SK-N-SH treated with all-trans-retinoic acid at 6 μM for 48 hours (cell line): ENCODE measurements at regions not wholly inside any gene's neighbourhood (a gene's known extent, or its start where the extent isn't known, plus 50 kb on each side); places are given as distances from the start of the nearest gene placed in this dataset.

Experiments
- ATAC-seq: fragments of 200-7000 bp; cut with Tn5 transposase; 3 replicates; pipeline ENCODE4 v1.9.1; 2020; ENCODE audit warnings: mild to moderate bottlenecking, moderate library complexity
- BACH2 ChIP-seq: fragments of 250-450 bp; sonication (Bioruptor Pico); IDR thresholded peaks from 2 replicates; pipeline ENCODE4 v1.9.0; 2021; ENCODE audit warnings: mild to moderate bottlenecking, borderline replicate concordance
- CREB5 ChIP-seq: fragments of 250-450 bp; sonication (Bioruptor Pico); IDR thresholded peaks from 2 replicates; pipeline ENCODE4 v1.5.1; 2020; ENCODE audit warnings: low read depth, mild to moderate bottlenecking, moderate library complexity
- CSDC2 ChIP-seq: fragments of 250-450 bp; sonication (Bioruptor Pico); IDR thresholded peaks from 2 replicates; pipeline ENCODE4 v1.5.0; 2020; ENCODE audit warnings: mild to moderate bottlenecking, moderate library complexity
- CSRNP3 ChIP-seq: fragments of 250-450 bp; sonication (Bioruptor Pico); IDR thresholded peaks from 2 replicates; pipeline ENCODE4 v1.5.1; 2021; ENCODE audit warnings: mild to moderate bottlenecking, moderate library complexity
- ESRRG ChIP-seq: fragments of 250-450 bp; sonication (Bioruptor Pico); IDR thresholded peaks from 2 replicates; pipeline ENCODE4 v1.6.1; 2021; ENCODE audit warnings: mild to moderate bottlenecking
- GLIS3 ChIP-seq: fragments of 250-450 bp; sonication (Bioruptor Pico); IDR thresholded peaks from 2 replicates; pipeline ENCODE4 v1.5.0; 2020; ENCODE audit warnings: mild to moderate bottlenecking, moderate library complexity
- ISL1 ChIP-seq: fragments of 250-450 bp; sonication (Bioruptor Pico); IDR thresholded peaks from 2 replicates; pipeline ENCODE4 v2.1.2; 2022; ENCODE audit warnings: mild to moderate bottlenecking, moderate library complexity
- OSR1 ChIP-seq: fragments of 250-450 bp; sonication (Bioruptor Pico); IDR thresholded peaks from 2 replicates; pipeline ENCODE4 v1.8.0; 2022; ENCODE audit warnings: moderate library complexity, mild to moderate bottlenecking, inconsistent platforms
- PATZ1 ChIP-seq: fragments of 250-450 bp; sonication (Bioruptor Pico); IDR thresholded peaks from 2 replicates; pipeline ENCODE4 v1.8.0; 2020; ENCODE audit warnings: mild to moderate bottlenecking, moderate library complexity, borderline replicate concordance
- POU6F1 ChIP-seq: fragments of 250-450 bp; sonication (Bioruptor Pico); IDR thresholded peaks from 2 replicates; pipeline ENCODE4 v1.8.0; 2021; ENCODE audit warnings: low read depth, mild to moderate bottlenecking, moderate library complexity, borderline replicate concordance
- PPARA ChIP-seq: fragments of 250-450 bp; sonication (Bioruptor Pico); IDR thresholded peaks from 2 replicates; pipeline ENCODE4 v1.5.0; 2020; ENCODE audit warnings: mild to moderate bottlenecking, borderline replicate concordance
- RARB ChIP-seq: fragments of 250-450 bp; sonication (Bioruptor Pico); IDR thresholded peaks from 2 replicates; pipeline ENCODE4 v1.8.0; 2021; ENCODE audit warnings: mild to moderate bottlenecking, moderate library complexity
- SNAI2 ChIP-seq: fragments of 250-450 bp; sonication (Bioruptor Pico); IDR thresholded peaks from 2 replicates; pipeline ENCODE4 v1.5.0; 2020; ENCODE audit warnings: mild to moderate bottlenecking, moderate library complexity
- TCF4 ChIP-seq: fragments of 250-450 bp; sonication (Bioruptor Pico); IDR thresholded peaks from 2 replicates; pipeline ENCODE4 v1.8.0; 2021; ENCODE audit warnings: mild to moderate bottlenecking, moderate library complexity, borderline replicate concordance
- TOX ChIP-seq: fragments of 250-450 bp; sonication (Bioruptor Pico); IDR thresholded peaks from 2 replicates; pipeline ENCODE4 v1.8.0; 2021; ENCODE audit warnings: mild to moderate bottlenecking, moderate library complexity, borderline replicate concordance
- TSHZ2 ChIP-seq: fragments of 250-450 bp; sonication (Bioruptor Pico); IDR thresholded peaks from 2 replicates; pipeline ENCODE4 v1.5.0; 2020; ENCODE audit warnings: mild to moderate bottlenecking, moderate library complexity
- ZC3H10 ChIP-seq: fragments of 250-450 bp; sonication (Bioruptor Pico); IDR thresholded peaks from 2 replicates; pipeline ENCODE4 v1.5.1; 2021; ENCODE audit warnings: mild to moderate bottlenecking, moderate library complexity
- ZFP30 ChIP-seq: fragments of 450-650 bp; formaldehyde crosslinking; IDR thresholded peaks from 2 replicates; pipeline ENCODE4 v1.5.0; 2022; ENCODE audit warnings: mild to moderate bottlenecking, moderate library complexity
- ZNF565 ChIP-seq: fragments of 450-650 bp; formaldehyde crosslinking; conservative IDR thresholded peaks from 2 replicates; pipeline ENCODE4 v1.5.0; 2020; ENCODE audit warnings: low read depth, mild to moderate bottlenecking, moderate library complexity
- ZNF70 ChIP-seq: fragments of 450-650 bp; formaldehyde crosslinking; IDR thresholded peaks from 2 replicates; pipeline ENCODE4 v1.5.0; 2020; ENCODE audit warnings: mild to moderate bottlenecking, moderate library complexity
- ZNF8 ChIP-seq: fragments of 450-650 bp; formaldehyde crosslinking; IDR thresholded peaks from 2 replicates; pipeline ENCODE4 v1.5.0; 2020; ENCODE audit warnings: mild to moderate bottlenecking, moderate library complexity

- TF ChIP-seq ZNF8 (no peak), ZC3H10 (CRISPR knock-in tag) (no peak), TOX (CRISPR knock-in tag) (no peak), OSR1 (CRISPR knock-in tag) (no peak), POU6F1 (CRISPR knock-in tag) (no peak), PPARA (no peak), CSDC2 (CRISPR knock-in tag) (no peak), CREB5 (no peak), BACH2 (no peak), RARB (CRISPR knock-in tag) (no peak), SNAI2 (CRISPR knock-in tag) (no peak), GLIS3 (CRISPR knock-in tag) (no peak), TCF4 (CRISPR knock-in tag) (no peak)
- ATAC-seq, result no peak
Measured at GRCh38 chr3:34584971-34585370, 786.5 kb downstream of the PDCD6IP start.

- TF ChIP-seq OSR1 (CRISPR knock-in tag) (no peak), CSRNP3 (CRISPR knock-in tag) (no peak), RARB (CRISPR knock-in tag) (no peak), ZFP30 (CRISPR knock-in tag) (no peak), BACH2 (no peak), ESRRG (no peak), ZNF8 (no peak), ISL1 (no peak), TCF4 (CRISPR knock-in tag) (no peak), ZNF70 (CRISPR knock-in tag) (no peak), TOX (CRISPR knock-in tag) (no peak), CREB5 (no peak), GLIS3 (CRISPR knock-in tag) (no peak)
- TF ChIP-seq, all 23 proteins: peak for 0
- ATAC-seq, result no peak
Measured at GRCh38 chr3:34599595-34599994, 801.2 kb downstream of the PDCD6IP start.

GRCh38 chr3:34619990-34620389 is 821.6 kb downstream of the PDCD6IP start:
- TF ChIP-seq SNAI2 (CRISPR knock-in tag) (no peak), BACH2 (no peak), GLIS3 (CRISPR knock-in tag) (no peak), CREB5 (no peak), CSDC2 (CRISPR knock-in tag) (no peak), ISL1 (no peak), ZNF565 (CRISPR knock-in tag) (no peak), PATZ1 (CRISPR knock-in tag) (no peak)
- no peak for ATAC-seq

GRCh38 chr3:34626699-34627098 is 828.3 kb downstream of the PDCD6IP start:
- no peak for ATAC-seq
- TF ChIP-seq PPARA (no peak), RARB (CRISPR knock-in tag) (no peak), ESRRG (no peak), POU6F1 (CRISPR knock-in tag) (no peak), TCF4 (CRISPR knock-in tag) (no peak), ZNF565 (CRISPR knock-in tag) (no peak), ZFP30 (CRISPR knock-in tag) (no peak), GLIS3 (CRISPR knock-in tag) (no peak), ZNF8 (no peak), TSHZ2 (CRISPR knock-in tag) (no peak), ZC3H10 (CRISPR knock-in tag) (no peak), CSDC2 (CRISPR knock-in tag) (no peak), ISL1 (no peak)
